GM13976 (cell line): ENCODE measurements at regions not wholly inside any gene's neighbourhood (a gene's known extent, or its start where the extent isn't known, plus 50 kb on each side); places are given as distances from the start of the nearest gene placed in this dataset.
"Not testable (repeated sequence)": the region's sequence is repeated elsewhere in the genome, so short reads cannot be mapped to it uniquely, and the experiment has no call there.

Experiments
- DNase-seq: peaks from one replicate; pipeline ENCODE4 v3.0.0; 2012; ENCODE audit warnings: low spot score
- in situ Hi-C: fragments of 300-500 bp; cut with MboI; formaldehyde crosslinking; loops from one replicate; pipeline ENCODE4 v1.12.0; 2022; ENCODE audit warnings: low sequenced_read_pairs, mixed read lengths, inconsistent platforms; ENCODE audit not compliant: unreplicated experiment
- TF ChIP-seq, protein P1 (sequence below): IDR thresholded peaks from 2 replicates; pipeline ENCODE4 v1.5.1; 2012; ENCODE audit warnings: borderline replicate concordance, mild to moderate bottlenecking; ENCODE audit not compliant: insufficient read depth; ENCODE audit errors: extremely low read depth, missing control alignments, control extremely low read depth

GRCh38 chr5:157947156-157947555 lies 88.2 kb upstream of the CLINT1 start:
- DNase-seq, result no peak
- TF ChIP-seq, protein P1, sequence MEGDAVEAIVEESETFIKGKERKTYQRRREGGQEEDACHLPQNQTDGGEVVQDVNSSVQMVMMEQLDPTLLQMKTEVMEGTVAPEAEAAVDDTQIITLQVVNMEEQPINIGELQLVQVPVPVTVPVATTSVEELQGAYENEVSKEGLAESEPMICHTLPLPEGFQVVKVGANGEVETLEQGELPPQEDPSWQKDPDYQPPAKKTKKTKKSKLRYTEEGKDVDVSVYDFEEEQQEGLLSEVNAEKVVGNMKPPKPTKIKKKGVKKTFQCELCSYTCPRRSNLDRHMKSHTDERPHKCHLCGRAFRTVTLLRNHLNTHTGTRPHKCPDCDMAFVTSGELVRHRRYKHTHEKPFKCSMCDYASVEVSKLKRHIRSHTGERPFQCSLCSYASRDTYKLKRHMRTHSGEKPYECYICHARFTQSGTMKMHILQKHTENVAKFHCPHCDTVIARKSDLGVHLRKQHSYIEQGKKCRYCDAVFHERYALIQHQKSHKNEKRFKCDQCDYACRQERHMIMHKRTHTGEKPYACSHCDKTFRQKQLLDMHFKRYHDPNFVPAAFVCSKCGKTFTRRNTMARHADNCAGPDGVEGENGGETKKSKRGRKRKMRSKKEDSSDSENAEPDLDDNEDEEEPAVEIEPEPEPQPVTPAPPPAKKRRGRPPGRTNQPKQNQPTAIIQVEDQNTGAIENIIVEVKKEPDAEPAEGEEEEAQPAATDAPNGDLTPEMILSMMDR, result no peak
- in situ Hi-C loops, result loop anchor here (10.0 kb wide), 1 partner anchor 122 kb away; no protein-coding TSS in a partner anchor

GRCh38 chr5:157945822-157946221 lies 86.9 kb upstream of the CLINT1 start:
- in situ Hi-C loops, result loop anchor here (10.0 kb wide), 1 partner anchor 121 kb away; no protein-coding TSS in a partner anchor
- DNase-seq, result not testable (repeated sequence)

- in situ Hi-C loops, result loop anchor here (10.0 kb wide), 1 partner anchor 120 kb away; no protein-coding TSS in a partner anchor
- DNase-seq, result no peak
- TF ChIP-seq, protein P1, result no peak
These were observed 86.0 kb upstream of the CLINT1 start for GRCh38 chr5:157944938-157945337.

DNA sequence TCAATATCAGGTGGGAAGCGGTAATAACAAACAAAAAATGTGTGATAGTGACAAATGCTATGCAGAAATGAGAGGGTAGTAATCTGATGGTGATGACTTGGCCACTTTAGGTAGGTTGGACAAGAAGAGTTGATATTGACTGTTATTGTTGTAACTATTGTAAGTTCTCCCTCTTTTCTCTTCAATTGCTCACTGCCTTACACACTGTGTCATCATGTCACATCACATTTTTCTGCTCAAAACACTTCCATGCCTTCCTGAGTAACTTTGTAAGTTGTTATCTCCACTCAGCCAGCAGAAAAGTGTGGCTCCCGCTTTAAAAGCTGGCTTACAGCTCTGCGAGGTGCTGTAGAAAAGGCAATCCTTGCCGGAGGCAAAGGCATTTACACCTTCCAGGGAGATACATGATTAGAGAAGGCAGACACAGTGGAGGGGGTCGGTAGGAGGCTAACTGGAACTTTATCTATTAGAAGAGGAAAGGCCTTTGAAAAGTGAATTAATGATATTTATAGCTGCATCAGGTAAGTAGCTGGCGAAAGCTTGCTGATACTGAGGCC lies 85.2 kb upstream of the CLINT1 start:
- no peak for DNase-seq
- in situ Hi-C loops, result loop anchor here (10.0 kb wide), 1 partner anchor 119 kb away; no protein-coding TSS in a partner anchor
- TF ChIP-seq, protein P1, result no peak

DNA sequence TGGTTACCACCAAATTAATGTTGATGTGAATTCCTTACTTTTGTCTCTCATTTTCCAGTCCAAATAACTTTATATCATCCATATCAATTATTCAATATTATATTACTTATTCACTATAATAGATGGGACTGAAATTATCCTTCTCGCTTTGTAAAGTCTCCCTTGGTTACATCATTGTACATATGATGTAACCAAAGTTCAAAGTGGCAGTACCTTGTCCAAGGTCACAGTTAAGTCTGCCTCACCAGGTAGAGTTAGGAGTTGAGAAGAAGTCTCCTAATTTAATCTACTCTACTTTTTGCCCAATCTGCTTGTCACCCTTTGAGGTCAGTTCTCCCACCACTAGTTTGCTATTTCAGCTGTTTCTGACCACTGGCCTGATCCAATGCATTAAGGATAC lies 83.7 kb upstream of the CLINT1 start:
- in situ Hi-C loops, result loop anchor here (10.0 kb wide), 1 partner anchor 118 kb away; no protein-coding TSS in a partner anchor
- DNase-seq, result no peak
- TF ChIP-seq, protein P1, result no peak

DNA sequence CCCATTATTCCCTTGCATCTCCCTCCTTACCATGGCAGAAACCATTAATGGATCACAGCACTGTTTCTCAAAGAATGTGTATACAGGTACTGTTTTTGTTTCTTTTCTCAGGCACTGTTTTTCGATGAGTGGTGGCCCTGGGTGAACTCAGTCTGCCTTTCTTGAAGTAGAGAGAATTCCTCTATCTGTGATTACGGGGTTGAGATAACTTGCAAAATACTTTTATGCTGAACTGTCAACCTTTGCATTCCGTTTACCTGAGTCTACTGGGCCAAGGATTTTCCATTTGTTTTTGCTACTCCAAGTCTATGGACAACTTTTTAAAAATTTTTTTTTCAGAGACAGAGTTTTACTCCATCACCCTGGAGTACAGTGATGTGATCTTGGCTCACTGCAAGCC lies 82.7 kb upstream of the CLINT1 start:
- in situ Hi-C loops, result loop anchor here (10.0 kb wide), 1 partner anchor 117 kb away; no protein-coding TSS in a partner anchor
- TF ChIP-seq, protein P1, result no peak
- DNase-seq, result no peak

- in situ Hi-C loops, DNase-seq: not testable (repeated sequence)
These were observed 79.2 kb upstream of the CLINT1 start for GRCh38 chr5:157938101-157938500.

DNA sequence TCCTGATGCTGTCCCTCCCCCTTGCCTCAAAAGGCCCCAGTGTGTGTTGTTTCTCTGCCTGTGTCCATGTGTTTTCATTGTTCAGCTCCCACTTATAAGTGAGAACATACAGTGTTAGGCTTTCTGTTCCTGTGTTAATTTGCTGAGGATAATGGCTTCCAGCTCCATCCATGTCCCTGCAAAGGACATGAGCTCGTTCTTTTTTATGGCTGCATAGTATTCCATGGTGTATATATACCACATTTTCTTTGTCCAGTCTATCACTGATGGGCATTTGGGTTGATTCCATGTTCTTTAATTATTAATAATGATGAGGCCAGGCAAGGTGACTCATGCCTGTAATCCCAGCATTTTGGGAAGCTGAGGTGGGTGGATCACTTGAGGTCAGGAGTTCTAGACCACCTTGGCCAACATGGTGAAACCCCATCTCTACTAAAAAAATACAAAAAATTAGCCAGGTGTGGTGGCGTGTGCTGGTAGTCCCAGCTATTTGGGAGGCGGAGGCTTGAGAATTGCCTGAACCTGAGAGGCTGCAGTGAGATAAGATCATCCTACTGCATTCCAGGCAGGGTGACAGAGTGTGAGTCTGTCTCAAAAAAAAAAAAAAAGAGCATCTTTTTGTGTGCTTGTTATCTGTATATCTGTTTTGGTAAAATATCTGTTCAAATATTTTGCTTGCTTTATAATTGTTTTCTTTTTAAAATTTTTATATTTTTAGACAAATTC lies 78.0 kb upstream of the CLINT1 start:
- DNase-seq, in situ Hi-C loops: not testable (repeated sequence)
